NCI-H524 treated with DMSO at 0.1 percent for 48 hours (cell line): ENCODE measurements at regions not wholly inside any gene's neighbourhood (a gene's known extent, or its start where the extent isn't known, plus 50 kb on each side); places are given as distances from the start of the nearest gene placed in this dataset.
"Not testable (repeated sequence)": the region's sequence is repeated elsewhere in the genome, so short reads cannot be mapped to it uniquely, and the experiment has no call there.

ENCODE experiments used
- DNase-seq: peaks from one replicate; lab custom pipeline; 2025; lab: John Stamatoyannopoulos, UW

GRCh38 chr22:48912356-48913066 lies 915.2 kb downstream of the BRD1 start:
- not testable (repeated sequence) for DNase-seq

- DNase-seq: not testable (repeated sequence)
Measured at GRCh38 chr22:48911647-48912046, 916.0 kb downstream of the BRD1 start.

- DNase-seq: not testable (repeated sequence)
Measured at GRCh38 chr22:48911067-48911466, 916.6 kb downstream of the BRD1 start.

- no peak for DNase-seq
Measured at GRCh38 chr22:48908547-48908946, 919.1 kb downstream of the BRD1 start.

- DNase-seq: no peak
Measured at GRCh38 chr22:48907591-48907990, 920.1 kb downstream of the BRD1 start.

GRCh38 chr22:48906216-48906835 lies 921.3 kb downstream of the BRD1 start:
- no peak for DNase-seq

- no peak for DNase-seq
Measured at GRCh38 chr22:48905206-48905975, 922.3 kb downstream of the BRD1 start.

- DNase-seq: no peak
Measured at GRCh38 chr22:48902983-48903650, 924.6 kb downstream of the BRD1 start.

GRCh38 chr22:48902001-48902869 lies 925.4 kb downstream of the BRD1 start:
- DNase-seq: no peak

GRCh38 chr22:48901324-48901723 lies 926.3 kb downstream of the BRD1 start:
- DNase-seq: no peak

GRCh38 chr22:48900626-48901025 lies 927.0 kb downstream of the BRD1 start:
- DNase-seq: no peak

GRCh38 chr22:48900327-48900597 lies 927.4 kb downstream of the BRD1 start:
- no peak for DNase-seq

- no peak for DNase-seq
Measured at GRCh38 chr22:48899523-48900326, 927.9 kb downstream of the BRD1 start.

GRCh38 chr22:48898524-48899250 lies 929.0 kb downstream of the BRD1 start:
- DNase-seq: no peak

GRCh38 chr22:48897645-48898370 lies 929.9 kb downstream of the BRD1 start:
- DNase-seq: no peak

- DNase-seq: no peak
Measured at GRCh38 chr22:48896766-48897644, 930.7 kb downstream of the BRD1 start.

- DNase-seq: no peak
Measured at GRCh38 chr22:48895831-48896765, 931.6 kb downstream of the BRD1 start.
